HK-2 (cell line): ENCODE measurements at regions not wholly inside any gene's neighbourhood (a gene's known extent, or its start where the extent isn't known, plus 50 kb on each side); places are given as distances from the start of the nearest gene placed in this dataset.

Source experiments
- DNase-seq: peaks from one replicate; pipeline ENCODE4 v3.0.0-alpha.2; 2018; ENCODE audit not compliant: unreplicated experiment

- no peak for DNase-seq
Measured at GRCh38 chr9:87245271-87245670, 252.4 kb upstream of the DAPK1 start.

- DNase-seq, result no peak
Measured at GRCh38 chr9:87247097-87247496, 250.6 kb upstream of the DAPK1 start.

GRCh38 chr9:87249029-87249428 lies 248.6 kb upstream of the DAPK1 start:
- no peak for DNase-seq

- no peak for DNase-seq
Measured at GRCh38 chr9:87250205-87250604, 247.5 kb upstream of the DAPK1 start.

GRCh38 chr9:87255431-87256155 lies 242.1 kb upstream of the DAPK1 start:
- no peak for DNase-seq

GRCh38 chr9:87256973-87257372 lies 240.7 kb upstream of the DAPK1 start:
- no peak for DNase-seq

GRCh38 chr9:87259543-87260518 lies 237.8 kb upstream of the DAPK1 start:
- DNase-seq, result no peak

- DNase-seq, result no peak
Measured at GRCh38 chr9:87263291-87263690, 234.4 kb upstream of the DAPK1 start.

- DNase-seq, result no peak
Measured at GRCh38 chr9:87266697-87267096, 231.0 kb upstream of the DAPK1 start.

- no peak for DNase-seq
Measured at GRCh38 chr9:87267251-87268070, 230.2 kb upstream of the DAPK1 start.

- no peak for DNase-seq
Measured at GRCh38 chr9:87269296-87270176, 228.1 kb upstream of the DAPK1 start.

- no peak for DNase-seq
Measured at GRCh38 chr9:87270221-87270847, 227.3 kb upstream of the DAPK1 start.

- no peak for DNase-seq
Measured at GRCh38 chr9:87270848-87271234, 226.8 kb upstream of the DAPK1 start.

GRCh38 chr9:87271696-87272477 lies 225.8 kb upstream of the DAPK1 start:
- DNase-seq, result no peak

GRCh38 chr9:87275047-87275725 lies 222.5 kb upstream of the DAPK1 start:
- no peak for DNase-seq

- DNase-seq, result no peak
Measured at GRCh38 chr9:87276327-87276841, 221.3 kb upstream of the DAPK1 start.

GRCh38 chr9:87276851-87277261 lies 220.8 kb upstream of the DAPK1 start:
- DNase-seq, result no peak

- DNase-seq, result no peak
Measured at GRCh38 chr9:87277346-87277745, 220.3 kb upstream of the DAPK1 start.
